A549 (cell line): ENCODE measurements at regions not wholly inside any gene's neighbourhood (a gene's known extent, or its start where the extent isn't known, plus 50 kb on each side); places are given as distances from the start of the nearest gene placed in this dataset.

ENCODE experiments used
- CEBPB ChIP-seq, 2 experiments: fragments of >200 bp in 1 of 2; sonication (Bioruptor Twin) in 1 of 2; formaldehyde crosslinking in 1 of 2; IDR thresholded peaks; 2 replicates each; pipeline ENCODE4 v1.6.1; 2012 to 2016
- CHD2 ChIP-seq: fragments of 150-350 bp; IDR thresholded peaks from 2 replicates; pipeline ENCODE4 v1.6.1; 2014; ENCODE audit warnings: low read length; ENCODE audit not compliant: partially characterized antibody
- CHD4 ChIP-seq: fragments of 200-600 bp; sonication (generic); IDR thresholded peaks from 2 replicates; pipeline ENCODE4 v1.6.1; 2016; ENCODE audit warnings: antibody characterized with exemption, mild to moderate bottlenecking, borderline replicate concordance
- JUNB ChIP-seq: fragments of >200 bp; sonication (Bioruptor Twin); formaldehyde crosslinking; IDR thresholded peaks from 2 replicates; pipeline ENCODE4 v1.6.1; 2016
- POLR2A ChIP-seq: IDR thresholded peaks from 2 replicates; pipeline ENCODE4 v1.6.1; 2012; ENCODE audit warnings: mild to moderate bottlenecking, low read length
- POLR2AphosphoS2 ChIP-seq: conservative IDR thresholded peaks from 2 replicates; pipeline ENCODE4 v1.6.1; 2012; ENCODE audit warnings: low read length, improper control_type of control experiment, inconsistent platforms
- RAD21 ChIP-seq, 2 experiments: fragments of >200 bp in 1 of 2; sonication (Bioruptor Twin) in 1 of 2; formaldehyde crosslinking in 1 of 2; IDR thresholded peaks in 1 of 2; conservative IDR thresholded peaks in 1 of 2; 2 replicates in 1 of 2; 3 replicates in 1 of 2; pipeline ENCODE4 v1.6.1; 2012 to 2018; ENCODE audit warnings: inconsistent platforms in 1 of 2
- SMC3 ChIP-seq: fragments of >200 bp; sonication (Bioruptor Twin); formaldehyde crosslinking; IDR thresholded peaks from 3 replicates; pipeline ENCODE4 v1.6.1; 2018; ENCODE audit warnings: inconsistent platforms
- ZSCAN20 ChIP-seq: fragments of 250-450 bp; sonication (Bioruptor Pico); IDR thresholded peaks from 2 replicates; pipeline ENCODE4 v1.8.0; 2022; ENCODE audit warnings: mild to moderate bottlenecking, moderate library complexity
- TF ChIP-seq, protein P1 (sequence below): fragments of >200 bp; sonication (Bioruptor Twin); formaldehyde crosslinking; IDR thresholded peaks from 3 replicates; pipeline ENCODE4 v1.5.1; 2016
- TF ChIP-seq, protein P2 (sequence below): fragments of 200-600 bp; sonication (generic); IDR thresholded peaks from 2 replicates; pipeline ENCODE4 v1.6.1; 2016; ENCODE audit warnings: antibody characterized with exemption, mild to moderate bottlenecking, moderate library complexity
- TF ChIP-seq, protein P3 (sequence below): IDR thresholded peaks from 2 replicates; pipeline ENCODE4 v1.6.1; 2012
- TF ChIP-seq, protein P4 (sequence below): fragments of 150-350 bp; IDR thresholded peaks from 2 replicates; pipeline ENCODE4 v1.6.1; 2014; ENCODE audit warnings: low read depth, mild to moderate bottlenecking, low read length

DNA sequence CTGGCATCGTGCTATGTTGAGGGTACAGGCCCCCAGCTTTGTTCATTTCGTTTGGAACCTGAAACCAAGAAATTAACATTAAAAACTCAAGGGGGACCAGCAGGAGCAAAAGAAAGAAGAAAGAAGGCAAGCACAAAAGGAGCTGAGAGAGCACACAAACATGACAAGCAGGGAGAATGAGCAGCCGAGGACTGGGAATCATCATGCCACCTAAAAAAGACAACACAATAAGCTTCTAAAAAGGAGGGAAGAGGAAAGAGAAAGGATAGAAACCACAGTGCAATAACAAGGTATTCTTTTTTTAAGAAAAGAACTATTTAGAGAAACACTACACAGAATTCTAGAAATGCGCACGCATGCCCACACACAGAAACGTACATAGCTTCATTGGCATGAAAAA, 103.2 kb upstream of the FAM9B start:
- TF ChIP-seq JUNB (no peak), POLR2A (no peak), CHD2 (no peak), SMC3 (no peak), POLR2AphosphoS2 (no peak), CHD4 (no peak), RAD21 (conservative IDR thresholded peaks at IDR 0.05 in 1 of 2, IDR thresholded peaks at IDR 0.05 in 1 of 2) (no peak), CEBPB (IDR thresholded peaks at IDR 0.05) (no peak), ZSCAN20 (CRISPR knock-in tag) (no peak)
- TF ChIP-seq, protein P1, sequence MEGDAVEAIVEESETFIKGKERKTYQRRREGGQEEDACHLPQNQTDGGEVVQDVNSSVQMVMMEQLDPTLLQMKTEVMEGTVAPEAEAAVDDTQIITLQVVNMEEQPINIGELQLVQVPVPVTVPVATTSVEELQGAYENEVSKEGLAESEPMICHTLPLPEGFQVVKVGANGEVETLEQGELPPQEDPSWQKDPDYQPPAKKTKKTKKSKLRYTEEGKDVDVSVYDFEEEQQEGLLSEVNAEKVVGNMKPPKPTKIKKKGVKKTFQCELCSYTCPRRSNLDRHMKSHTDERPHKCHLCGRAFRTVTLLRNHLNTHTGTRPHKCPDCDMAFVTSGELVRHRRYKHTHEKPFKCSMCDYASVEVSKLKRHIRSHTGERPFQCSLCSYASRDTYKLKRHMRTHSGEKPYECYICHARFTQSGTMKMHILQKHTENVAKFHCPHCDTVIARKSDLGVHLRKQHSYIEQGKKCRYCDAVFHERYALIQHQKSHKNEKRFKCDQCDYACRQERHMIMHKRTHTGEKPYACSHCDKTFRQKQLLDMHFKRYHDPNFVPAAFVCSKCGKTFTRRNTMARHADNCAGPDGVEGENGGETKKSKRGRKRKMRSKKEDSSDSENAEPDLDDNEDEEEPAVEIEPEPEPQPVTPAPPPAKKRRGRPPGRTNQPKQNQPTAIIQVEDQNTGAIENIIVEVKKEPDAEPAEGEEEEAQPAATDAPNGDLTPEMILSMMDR, result no peak
- TF ChIP-seq, protein P2, sequence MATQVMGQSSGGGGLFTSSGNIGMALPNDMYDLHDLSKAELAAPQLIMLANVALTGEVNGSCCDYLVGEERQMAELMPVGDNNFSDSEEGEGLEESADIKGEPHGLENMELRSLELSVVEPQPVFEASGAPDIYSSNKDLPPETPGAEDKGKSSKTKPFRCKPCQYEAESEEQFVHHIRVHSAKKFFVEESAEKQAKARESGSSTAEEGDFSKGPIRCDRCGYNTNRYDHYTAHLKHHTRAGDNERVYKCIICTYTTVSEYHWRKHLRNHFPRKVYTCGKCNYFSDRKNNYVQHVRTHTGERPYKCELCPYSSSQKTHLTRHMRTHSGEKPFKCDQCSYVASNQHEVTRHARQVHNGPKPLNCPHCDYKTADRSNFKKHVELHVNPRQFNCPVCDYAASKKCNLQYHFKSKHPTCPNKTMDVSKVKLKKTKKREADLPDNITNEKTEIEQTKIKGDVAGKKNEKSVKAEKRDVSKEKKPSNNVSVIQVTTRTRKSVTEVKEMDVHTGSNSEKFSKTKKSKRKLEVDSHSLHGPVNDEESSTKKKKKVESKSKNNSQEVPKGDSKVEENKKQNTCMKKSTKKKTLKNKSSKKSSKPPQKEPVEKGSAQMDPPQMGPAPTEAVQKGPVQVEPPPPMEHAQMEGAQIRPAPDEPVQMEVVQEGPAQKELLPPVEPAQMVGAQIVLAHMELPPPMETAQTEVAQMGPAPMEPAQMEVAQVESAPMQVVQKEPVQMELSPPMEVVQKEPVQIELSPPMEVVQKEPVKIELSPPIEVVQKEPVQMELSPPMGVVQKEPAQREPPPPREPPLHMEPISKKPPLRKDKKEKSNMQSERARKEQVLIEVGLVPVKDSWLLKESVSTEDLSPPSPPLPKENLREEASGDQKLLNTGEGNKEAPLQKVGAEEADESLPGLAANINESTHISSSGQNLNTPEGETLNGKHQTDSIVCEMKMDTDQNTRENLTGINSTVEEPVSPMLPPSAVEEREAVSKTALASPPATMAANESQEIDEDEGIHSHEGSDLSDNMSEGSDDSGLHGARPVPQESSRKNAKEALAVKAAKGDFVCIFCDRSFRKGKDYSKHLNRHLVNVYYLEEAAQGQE, result no peak
- TF ChIP-seq, protein P3, sequence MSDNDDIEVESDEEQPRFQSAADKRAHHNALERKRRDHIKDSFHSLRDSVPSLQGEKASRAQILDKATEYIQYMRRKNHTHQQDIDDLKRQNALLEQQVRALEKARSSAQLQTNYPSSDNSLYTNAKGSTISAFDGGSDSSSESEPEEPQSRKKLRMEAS, result no peak
- TF ChIP-seq, protein P4, sequence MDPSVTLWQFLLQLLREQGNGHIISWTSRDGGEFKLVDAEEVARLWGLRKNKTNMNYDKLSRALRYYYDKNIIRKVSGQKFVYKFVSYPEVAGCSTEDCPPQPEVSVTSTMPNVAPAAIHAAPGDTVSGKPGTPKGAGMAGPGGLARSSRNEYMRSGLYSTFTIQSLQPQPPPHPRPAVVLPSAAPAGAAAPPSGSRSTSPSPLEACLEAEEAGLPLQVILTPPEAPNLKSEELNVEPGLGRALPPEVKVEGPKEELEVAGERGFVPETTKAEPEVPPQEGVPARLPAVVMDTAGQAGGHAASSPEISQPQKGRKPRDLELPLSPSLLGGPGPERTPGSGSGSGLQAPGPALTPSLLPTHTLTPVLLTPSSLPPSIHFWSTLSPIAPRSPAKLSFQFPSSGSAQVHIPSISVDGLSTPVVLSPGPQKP, result no peak
